ENCODE measurements at regions not wholly inside any gene's neighbourhood (a gene's known extent, or its start where the extent isn't known, plus 50 kb on each side); places are given as distances from the start of the nearest gene placed in this dataset.

DNA sequence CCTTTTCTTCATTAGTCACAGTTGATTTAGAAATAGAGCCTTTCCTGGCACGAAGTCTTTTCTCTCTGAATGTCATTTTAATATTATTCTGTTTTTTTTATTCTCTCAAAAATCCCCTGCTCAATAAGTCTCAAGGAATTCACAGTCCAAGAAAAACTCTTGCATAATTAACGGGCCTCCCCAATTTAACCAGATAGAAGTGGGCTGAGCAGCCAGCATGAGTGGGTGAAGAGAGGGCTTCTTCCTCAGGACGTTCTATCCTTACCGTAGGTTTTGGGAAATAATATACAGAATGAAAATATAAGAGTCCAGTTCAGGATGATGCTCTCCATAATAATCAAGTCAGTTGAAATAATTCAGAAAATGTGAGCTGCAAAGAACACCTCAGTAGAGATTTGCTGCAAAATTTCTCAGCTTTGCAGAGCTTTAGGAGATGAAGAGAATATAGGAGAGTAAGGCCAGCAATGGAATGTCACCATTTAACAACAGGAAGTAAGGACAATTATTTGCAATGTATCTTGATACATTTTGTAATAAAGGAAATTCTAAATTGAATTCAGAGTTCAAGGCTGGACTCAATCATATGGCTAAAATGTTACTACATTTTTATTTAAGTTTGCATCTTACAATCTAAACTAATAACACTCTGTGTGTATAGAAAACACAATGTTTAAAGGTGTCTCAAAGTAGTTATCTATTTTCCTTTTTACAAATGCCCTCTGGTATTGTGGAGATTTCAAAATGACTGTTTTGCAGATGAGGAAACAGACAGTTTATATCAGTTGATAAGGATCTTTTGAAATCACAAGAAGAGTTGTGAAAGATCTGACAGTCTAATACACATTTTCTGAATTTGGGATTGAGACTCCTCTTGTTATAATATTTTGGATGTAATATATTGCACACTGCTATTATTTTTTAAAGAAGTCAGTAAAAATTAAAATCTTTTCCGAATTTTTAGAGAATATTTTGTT, 1724.1 kb upstream of the SEL1L start:
- H3K4me3 ChIP-seq (ENCODE audit: low read length): no peak overlapping the region
- no peak overlapping the region for H3K27ac ChIP-seq (ENCODE audit: low read depth, low read length)
- H3K9ac ChIP-seq (ENCODE audit: low read length): no peak overlapping the region
- H3K36me3 ChIP-seq (ENCODE audit: control insufficient read depth, insufficient read depth, low read length): no peaks in the 10 kb centered on the region
- no peaks in the 10 kb centered on the region for H3K27me3 ChIP-seq (ENCODE audit: control insufficient read depth, insufficient read depth, low read length)
- no peaks in the 10 kb centered on the region for H3K4me1 ChIP-seq (ENCODE audit: control insufficient read depth, insufficient read depth, low read length)

- Histone ChIP-seq H3K4me1 (ENCODE audit: control insufficient read depth, insufficient read depth, low read length) (no peaks in the 10 kb centered on the region), H3K27ac (ENCODE audit: low read depth, low read length) (no peak overlapping the region), H3K27me3 (ENCODE audit: control insufficient read depth, insufficient read depth, low read length) (no peaks in the 10 kb centered on the region), H3K4me3 (ENCODE audit: low read length) (no peak overlapping the region), H3K36me3 (ENCODE audit: control insufficient read depth, insufficient read depth, low read length) (no peaks in the 10 kb centered on the region), H3K9ac (ENCODE audit: low read length) (no peak overlapping the region)
Measured at GRCh38 chr14:83260751-83261150, 1727.1 kb upstream of the SEL1L start.

- Histone ChIP-seq H3K36me3 (ENCODE audit: control insufficient read depth, insufficient read depth, low read length) (no peaks in the 10 kb centered on the region), H3K27me3 (ENCODE audit: control insufficient read depth, insufficient read depth, low read length) (no peaks in the 10 kb centered on the region), H3K4me1 (ENCODE audit: control insufficient read depth, insufficient read depth, low read length) (no peaks in the 10 kb centered on the region), H3K27ac (ENCODE audit: low read depth, low read length) (no peak overlapping the region), H3K4me3 (ENCODE audit: low read length) (no peak overlapping the region), H3K9ac (ENCODE audit: low read length) (no peak overlapping the region)
Measured at GRCh38 chr14:83269583-83269982, 1735.9 kb upstream of the SEL1L start.

DNA sequence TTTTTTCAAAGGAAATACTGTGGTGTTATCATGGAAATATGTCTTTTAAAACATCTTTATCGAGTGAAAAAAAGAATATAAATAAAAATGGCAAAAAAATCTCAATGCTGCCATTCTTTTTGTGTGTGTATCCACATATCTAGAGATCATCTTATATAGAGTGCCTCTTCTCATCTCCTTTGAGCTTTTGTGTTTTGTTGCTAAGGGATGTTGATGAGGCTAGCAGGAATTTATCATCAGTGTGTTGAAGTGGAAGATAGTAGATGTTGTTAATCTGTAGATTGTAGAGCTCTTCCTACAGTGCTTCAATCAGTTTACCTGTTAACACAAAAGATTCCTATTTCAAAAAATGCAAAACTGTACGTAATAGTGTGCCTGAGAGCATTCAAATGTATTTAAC, 1738.0 kb upstream of the SEL1L start:
- Histone ChIP-seq H3K27ac (ENCODE audit: low read depth, low read length) (no peak overlapping the region), H3K4me3 (ENCODE audit: low read length) (no peak overlapping the region), H3K27me3 (ENCODE audit: control insufficient read depth, insufficient read depth, low read length) (no peaks in the 10 kb centered on the region), H3K36me3 (ENCODE audit: control insufficient read depth, insufficient read depth, low read length) (no peaks in the 10 kb centered on the region), H3K9ac (ENCODE audit: low read length) (no peak overlapping the region), H3K4me1 (ENCODE audit: control insufficient read depth, insufficient read depth, low read length) (no peaks in the 10 kb centered on the region)

GRCh38 chr14:83280719-83281118, 1747.1 kb upstream of the SEL1L start:
- Histone ChIP-seq H3K27ac (ENCODE audit: low read depth, low read length) (no peak overlapping the region), H3K4me1 (ENCODE audit: control insufficient read depth, insufficient read depth, low read length) (no peaks in the 10 kb centered on the region), H3K9ac (ENCODE audit: low read length) (no peak overlapping the region), H3K36me3 (ENCODE audit: control insufficient read depth, insufficient read depth, low read length) (no peaks in the 10 kb centered on the region), H3K4me3 (ENCODE audit: low read length) (no peak overlapping the region), H3K27me3 (ENCODE audit: control insufficient read depth, insufficient read depth, low read length) (no peaks in the 10 kb centered on the region)

DNA sequence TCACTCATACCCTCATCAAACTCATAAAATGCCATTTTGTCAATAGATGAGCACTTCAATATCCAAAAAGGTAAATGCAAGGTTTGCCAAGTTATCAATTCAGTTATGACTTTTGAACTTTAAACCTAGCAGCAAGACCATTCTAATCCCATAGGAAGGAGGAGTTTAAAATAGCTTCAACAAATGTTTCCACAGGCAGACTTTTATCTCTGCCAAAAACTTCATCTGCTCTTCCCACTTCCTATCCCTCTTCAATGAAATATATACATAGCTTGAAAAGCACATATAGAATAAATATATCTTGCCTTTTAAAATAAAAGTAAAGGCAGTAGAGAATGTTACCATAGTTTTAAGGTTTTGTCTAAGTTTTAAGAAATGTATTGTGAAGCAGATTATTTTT, 1749.1 kb upstream of the SEL1L start:
- no peaks in the 10 kb centered on the region for H3K4me1 ChIP-seq (ENCODE audit: control insufficient read depth, insufficient read depth, low read length)
- H3K27me3 ChIP-seq (ENCODE audit: control insufficient read depth, insufficient read depth, low read length): no peaks in the 10 kb centered on the region
- no peaks in the 10 kb centered on the region for H3K36me3 ChIP-seq (ENCODE audit: control insufficient read depth, insufficient read depth, low read length)
- no peak overlapping the region for H3K27ac ChIP-seq (ENCODE audit: low read depth, low read length)
- no peak overlapping the region for H3K4me3 ChIP-seq (ENCODE audit: low read length)
- no peak overlapping the region for H3K9ac ChIP-seq (ENCODE audit: low read length)

- Histone ChIP-seq H3K27ac (ENCODE audit: low read depth, low read length) (no peak overlapping the region), H3K4me3 (ENCODE audit: low read length) (no peak overlapping the region), H3K9ac (ENCODE audit: low read length) (no peak overlapping the region), H3K4me1 (ENCODE audit: control insufficient read depth, insufficient read depth, low read length) (no peaks in the 10 kb centered on the region), H3K36me3 (ENCODE audit: control insufficient read depth, insufficient read depth, low read length) (no peaks in the 10 kb centered on the region), H3K27me3 (ENCODE audit: control insufficient read depth, insufficient read depth, low read length) (no peaks in the 10 kb centered on the region)
Measured at GRCh38 chr14:83287300-83287699, 1753.6 kb upstream of the SEL1L start.

GRCh38 chr14:83289390-83289789, 1755.7 kb upstream of the SEL1L start:
- Histone ChIP-seq H3K27ac (ENCODE audit: low read depth, low read length) (no peak overlapping the region), H3K27me3 (ENCODE audit: control insufficient read depth, insufficient read depth, low read length) (no peaks in the 10 kb centered on the region), H3K36me3 (ENCODE audit: control insufficient read depth, insufficient read depth, low read length) (no peaks in the 10 kb centered on the region), H3K4me1 (ENCODE audit: control insufficient read depth, insufficient read depth, low read length) (no peaks in the 10 kb centered on the region), H3K4me3 (ENCODE audit: low read length) (no peak overlapping the region), H3K9ac (ENCODE audit: low read length) (no peak overlapping the region)

DNA sequence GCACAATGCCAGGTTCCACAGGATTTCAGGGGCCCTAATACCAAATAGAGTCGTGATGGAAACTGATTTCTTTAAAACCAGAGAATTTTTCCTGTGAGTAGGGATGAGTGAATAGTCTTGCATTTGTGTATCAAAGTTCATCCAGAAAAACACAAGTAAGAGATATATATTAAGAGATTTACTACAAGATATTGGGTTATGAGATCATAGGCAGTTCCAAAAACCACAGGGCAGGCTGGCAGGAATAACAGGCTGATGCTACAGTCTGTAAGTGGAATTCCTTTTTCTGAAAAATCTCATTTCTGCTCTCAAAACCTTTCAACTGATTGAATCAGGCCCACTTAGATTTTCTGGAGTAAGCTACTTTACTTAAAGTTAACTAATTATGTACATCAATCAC, 1756.2 kb upstream of the SEL1L start:
- no peak overlapping the region for H3K9ac ChIP-seq (ENCODE audit: low read length)
- H3K4me1 ChIP-seq (ENCODE audit: control insufficient read depth, insufficient read depth, low read length): no peaks in the 10 kb centered on the region
- no peak overlapping the region for H3K27ac ChIP-seq (ENCODE audit: low read depth, low read length)
- H3K36me3 ChIP-seq (ENCODE audit: control insufficient read depth, insufficient read depth, low read length): no peaks in the 10 kb centered on the region
- no peaks in the 10 kb centered on the region for H3K27me3 ChIP-seq (ENCODE audit: control insufficient read depth, insufficient read depth, low read length)
- H3K4me3 ChIP-seq (ENCODE audit: low read length): no peak overlapping the region

DNA sequence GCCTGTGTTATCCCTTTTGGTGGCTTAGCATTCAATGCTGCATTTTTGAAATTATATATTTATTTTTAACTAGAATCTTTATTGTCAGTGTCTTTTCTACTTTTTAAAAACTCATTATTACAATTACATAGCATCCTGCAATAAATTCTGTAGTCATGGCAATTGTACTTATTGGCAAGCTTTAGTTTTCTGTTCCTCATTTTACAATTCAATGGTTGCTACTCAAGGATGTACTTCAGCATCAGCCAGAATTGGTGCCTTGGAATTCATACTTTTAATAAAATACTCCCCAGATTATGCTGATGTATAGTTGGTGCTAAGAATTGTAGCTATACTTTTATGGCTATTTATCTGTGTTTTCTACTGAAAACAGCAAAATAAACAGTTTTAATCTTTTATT, 1756.8 kb upstream of the SEL1L start:
- Histone ChIP-seq H3K9ac (ENCODE audit: low read length) (no peak overlapping the region), H3K27me3 (ENCODE audit: control insufficient read depth, insufficient read depth, low read length) (no peaks in the 10 kb centered on the region), H3K27ac (ENCODE audit: low read depth, low read length) (no peak overlapping the region), H3K4me3 (ENCODE audit: low read length) (no peak overlapping the region), H3K36me3 (ENCODE audit: control insufficient read depth, insufficient read depth, low read length) (no peaks in the 10 kb centered on the region), H3K4me1 (ENCODE audit: control insufficient read depth, insufficient read depth, low read length) (no peaks in the 10 kb centered on the region)

DNA sequence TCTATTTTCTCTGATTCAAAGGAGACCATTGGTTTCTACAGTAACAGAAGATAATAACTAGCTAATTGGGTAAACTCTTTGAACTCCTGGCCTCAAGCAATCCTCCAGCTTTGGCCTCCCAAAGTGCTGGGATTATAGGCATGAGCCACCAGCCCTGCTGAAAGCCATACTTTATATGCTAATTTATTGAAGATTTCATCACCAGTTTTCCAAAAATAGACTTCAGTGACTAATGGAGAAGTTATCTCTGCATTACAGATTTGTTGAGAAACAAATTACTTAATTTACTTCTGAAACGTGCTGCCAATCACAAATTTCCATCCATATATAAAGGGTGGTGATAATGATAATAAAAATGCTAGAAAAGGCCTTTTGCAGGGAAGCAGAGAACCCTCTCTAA, 1758.1 kb upstream of the SEL1L start:
- H3K4me3 ChIP-seq (ENCODE audit: low read length): no peak overlapping the region
- no peaks in the 10 kb centered on the region for H3K4me1 ChIP-seq (ENCODE audit: control insufficient read depth, insufficient read depth, low read length)
- H3K36me3 ChIP-seq (ENCODE audit: control insufficient read depth, insufficient read depth, low read length): no peaks in the 10 kb centered on the region
- H3K27ac ChIP-seq (ENCODE audit: low read depth, low read length): no peak overlapping the region
- H3K9ac ChIP-seq (ENCODE audit: low read length): no peak overlapping the region
- H3K27me3 ChIP-seq (ENCODE audit: control insufficient read depth, insufficient read depth, low read length): no peaks in the 10 kb centered on the region

GRCh38 chr14:83294941-83295340, 1761.3 kb upstream of the SEL1L start:
- Histone ChIP-seq H3K27ac (ENCODE audit: low read depth, low read length) (no peak overlapping the region), H3K4me1 (ENCODE audit: control insufficient read depth, insufficient read depth, low read length) (no peaks in the 10 kb centered on the region), H3K9ac (ENCODE audit: low read length) (no peak overlapping the region), H3K27me3 (ENCODE audit: control insufficient read depth, insufficient read depth, low read length) (no peaks in the 10 kb centered on the region), H3K4me3 (ENCODE audit: low read length) (no peak overlapping the region), H3K36me3 (ENCODE audit: control insufficient read depth, insufficient read depth, low read length) (no peaks in the 10 kb centered on the region)

- no peaks in the 10 kb centered on the region for H3K4me1 ChIP-seq (ENCODE audit: control insufficient read depth, insufficient read depth, low read length)
- no peak overlapping the region for H3K27ac ChIP-seq (ENCODE audit: low read depth, low read length)
- H3K9ac ChIP-seq (ENCODE audit: low read length): no peak overlapping the region
- H3K4me3 ChIP-seq (ENCODE audit: low read length): no peak overlapping the region
- no peaks in the 10 kb centered on the region for H3K27me3 ChIP-seq (ENCODE audit: control insufficient read depth, insufficient read depth, low read length)
- H3K36me3 ChIP-seq (ENCODE audit: control insufficient read depth, insufficient read depth, low read length): no peaks in the 10 kb centered on the region
Measured at GRCh38 chr14:83297361-83297760, 1763.7 kb upstream of the SEL1L start.

Data from rectal smooth muscle tissue (tissue), 1 donor.